NCI-H2196 (cell line): ENCODE measurements at regions not wholly inside any gene's neighbourhood (a gene's known extent, or its start where the extent isn't known, plus 50 kb on each side); places are given as distances from the start of the nearest gene placed in this dataset.

ENCODE experiments used
- DNase-seq: peaks from one replicate; lab custom pipeline; 2025; ENCODE audit not compliant: unreplicated experiment; lab: John Stamatoyannopoulos, UW

- DNase-seq, result no peak
These were observed 95.9 kb downstream of the GLUL start for GRCh38 chr1:182295697-182296096.

GRCh38 chr1:182293119-182293589 is 98.4 kb downstream of the GLUL start:
- DNase-seq, result no peak

DNA sequence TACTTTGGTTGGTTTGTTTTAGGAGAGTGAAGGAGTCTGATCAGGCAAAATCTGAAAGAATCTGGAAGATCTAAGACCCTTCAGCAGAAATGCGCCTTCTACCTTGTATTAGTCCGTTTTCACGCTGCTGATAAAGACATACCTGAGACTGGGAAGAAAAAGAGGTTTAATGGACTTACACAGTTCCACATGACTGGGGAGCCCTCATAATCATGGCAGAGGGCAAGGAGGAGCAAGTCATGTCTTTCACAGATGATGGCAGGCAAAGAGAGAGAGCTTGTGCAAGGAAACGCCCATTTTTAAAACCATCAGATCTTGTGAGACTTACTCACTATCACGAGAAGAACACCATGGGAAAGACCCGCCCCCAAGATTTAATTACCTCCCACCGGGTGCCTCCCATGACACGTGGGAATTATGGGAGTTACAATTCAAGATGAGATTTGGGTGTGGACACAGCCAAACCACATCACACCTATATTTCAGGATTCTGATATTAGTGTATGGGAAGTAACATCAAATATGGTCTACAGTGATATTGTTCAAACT is 99.3 kb downstream of the GLUL start:
- DNase-seq, result no peak

- no peak for DNase-seq
These were observed 99.9 kb downstream of the GLUL start for GRCh38 chr1:182291584-182292192.

DNA sequence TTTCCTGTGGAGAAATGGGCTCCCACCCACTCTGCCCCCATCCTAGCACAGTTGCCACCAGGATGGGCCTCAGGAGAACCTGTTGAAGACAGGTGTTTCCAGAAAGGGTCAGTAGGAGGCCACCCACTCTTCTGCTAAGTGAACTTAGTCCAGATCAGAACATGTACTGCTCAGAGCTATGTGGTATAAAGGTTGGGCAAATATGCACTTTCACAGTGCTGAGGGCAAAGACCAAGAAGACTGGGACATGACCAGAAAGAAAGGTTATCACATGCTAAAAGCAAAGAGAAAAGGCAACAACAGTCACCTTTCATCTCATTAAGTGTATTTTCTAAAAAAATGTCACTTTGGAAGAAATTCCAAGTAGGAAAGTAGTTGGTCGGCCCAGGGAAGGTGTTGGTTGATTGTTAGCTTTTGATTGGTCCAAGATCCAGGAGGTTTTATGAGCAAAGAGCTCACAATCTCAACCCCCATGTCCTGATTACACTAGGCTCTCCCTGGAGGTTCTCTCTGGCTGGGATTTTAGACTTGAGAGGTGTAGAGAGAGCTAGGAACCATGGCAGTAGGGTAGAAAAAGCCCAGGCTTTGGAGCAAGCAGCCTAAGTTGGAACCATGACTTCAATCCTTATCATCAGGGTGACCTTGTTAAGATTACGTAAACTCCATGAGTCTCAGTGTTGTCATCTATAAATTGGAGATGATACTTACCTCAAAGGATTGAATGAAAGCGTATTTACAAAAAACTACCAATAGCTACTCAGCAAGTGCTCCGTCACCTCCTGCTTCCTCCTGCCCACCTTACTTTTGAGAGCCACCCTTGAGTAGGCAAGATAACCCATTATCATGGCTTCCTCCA is 102.6 kb downstream of the GLUL start:
- DNase-seq, result no peak

DNA sequence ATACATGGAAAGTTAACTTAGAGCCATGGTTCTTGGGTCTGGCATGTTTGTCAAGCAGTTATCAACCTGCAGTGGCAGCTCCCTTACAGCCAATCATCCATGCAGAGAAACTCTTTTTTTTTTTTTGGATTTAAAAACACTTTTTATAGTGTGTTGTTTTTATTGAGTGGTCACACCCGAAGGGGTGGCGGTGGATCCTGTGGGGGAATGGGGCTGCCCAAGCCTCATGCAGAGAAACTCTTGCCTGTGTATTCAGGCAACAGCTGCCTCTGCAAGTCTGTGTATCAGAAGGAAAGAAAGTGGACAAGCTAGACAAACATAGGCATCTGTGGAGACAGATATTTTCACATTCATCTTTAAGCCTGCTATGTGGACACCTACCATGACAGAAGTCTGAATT is 104.8 kb downstream of the GLUL start:
- DNase-seq, result no peak

- DNase-seq, result no peak
These were observed 107.6 kb downstream of the GLUL start for GRCh38 chr1:182283746-182284544.

DNA sequence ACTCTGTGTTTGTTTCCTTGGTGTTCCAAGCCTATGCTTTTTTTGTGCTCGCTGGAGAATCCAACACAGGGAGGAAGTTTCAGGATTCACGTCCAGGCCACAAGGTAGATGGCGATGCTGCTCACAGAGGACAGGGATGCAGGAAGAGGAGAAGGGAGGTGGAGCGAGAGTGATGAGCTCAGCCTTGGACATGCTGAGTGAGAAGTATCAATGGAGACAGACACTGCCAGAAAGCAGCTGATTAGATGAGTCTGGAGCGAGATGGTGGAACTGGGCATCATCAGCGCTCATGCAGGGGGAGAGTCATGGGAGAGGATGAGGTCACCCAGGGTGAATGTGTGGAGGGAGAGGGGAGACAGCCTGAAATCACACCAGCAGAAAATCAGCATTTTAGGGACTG is 110.0 kb downstream of the GLUL start:
- DNase-seq, result no peak

- DNase-seq, result no peak
These were observed 111.1 kb downstream of the GLUL start for GRCh38 chr1:182280504-182280900.

DNA sequence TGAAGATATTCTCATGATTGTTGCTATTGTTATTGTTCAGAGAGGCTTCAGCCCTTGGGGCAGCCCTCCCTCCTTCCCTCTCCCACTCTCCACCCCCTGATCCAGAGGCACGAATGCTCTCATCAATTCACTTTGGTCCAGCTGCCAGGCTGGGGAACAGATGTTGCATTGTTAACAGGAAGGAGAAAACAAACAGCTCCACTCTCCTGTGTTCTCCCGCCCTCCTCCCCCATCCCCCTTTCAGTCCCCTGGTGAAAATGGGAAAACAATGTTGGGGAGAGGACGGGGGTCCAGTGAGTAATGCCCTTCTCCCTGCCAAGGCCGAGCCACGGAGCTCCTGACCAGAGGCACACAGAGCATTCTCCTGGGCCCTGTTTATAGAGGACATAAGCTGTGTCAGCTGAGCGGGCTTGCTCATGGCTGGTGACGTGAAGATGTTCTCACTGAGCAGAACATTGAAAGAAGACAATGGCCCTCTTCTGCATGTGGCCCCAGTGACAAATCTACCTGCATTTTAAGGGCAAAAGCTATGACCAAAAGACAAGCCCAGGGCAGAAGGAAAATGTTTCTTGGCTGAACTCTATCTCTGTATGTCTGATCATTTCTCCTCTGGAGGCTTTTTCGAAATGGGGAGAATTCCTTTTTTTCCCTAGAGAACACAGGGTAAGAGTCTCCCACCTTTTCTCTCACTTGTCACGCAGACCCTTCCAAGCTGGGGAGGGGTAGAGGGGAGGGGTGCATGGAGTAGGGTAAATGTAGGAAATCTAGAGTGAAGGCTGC is 111.7 kb downstream of the GLUL start:
- peak; percentile 53 for DNase-seq

DNA sequence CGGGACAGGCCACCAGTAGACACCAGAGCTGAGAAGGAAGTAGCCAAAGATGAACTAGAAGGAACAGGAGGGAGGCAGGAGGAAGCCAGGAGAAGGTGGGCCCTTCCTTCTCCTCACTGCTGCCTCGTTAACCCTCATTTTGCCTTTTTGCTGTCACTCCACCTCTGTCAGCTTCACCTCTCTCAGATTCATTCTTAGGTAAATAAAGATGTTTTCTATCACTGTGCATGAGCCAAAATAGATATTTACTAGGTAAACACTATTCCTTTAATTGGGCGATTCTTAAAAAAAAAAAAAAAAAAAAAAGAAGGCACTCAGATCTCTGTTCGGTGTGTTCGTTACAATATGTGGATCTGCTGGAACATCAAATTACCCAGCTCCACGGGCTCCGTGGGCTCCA is 112.3 kb downstream of the GLUL start:
- no peak for DNase-seq

DNA sequence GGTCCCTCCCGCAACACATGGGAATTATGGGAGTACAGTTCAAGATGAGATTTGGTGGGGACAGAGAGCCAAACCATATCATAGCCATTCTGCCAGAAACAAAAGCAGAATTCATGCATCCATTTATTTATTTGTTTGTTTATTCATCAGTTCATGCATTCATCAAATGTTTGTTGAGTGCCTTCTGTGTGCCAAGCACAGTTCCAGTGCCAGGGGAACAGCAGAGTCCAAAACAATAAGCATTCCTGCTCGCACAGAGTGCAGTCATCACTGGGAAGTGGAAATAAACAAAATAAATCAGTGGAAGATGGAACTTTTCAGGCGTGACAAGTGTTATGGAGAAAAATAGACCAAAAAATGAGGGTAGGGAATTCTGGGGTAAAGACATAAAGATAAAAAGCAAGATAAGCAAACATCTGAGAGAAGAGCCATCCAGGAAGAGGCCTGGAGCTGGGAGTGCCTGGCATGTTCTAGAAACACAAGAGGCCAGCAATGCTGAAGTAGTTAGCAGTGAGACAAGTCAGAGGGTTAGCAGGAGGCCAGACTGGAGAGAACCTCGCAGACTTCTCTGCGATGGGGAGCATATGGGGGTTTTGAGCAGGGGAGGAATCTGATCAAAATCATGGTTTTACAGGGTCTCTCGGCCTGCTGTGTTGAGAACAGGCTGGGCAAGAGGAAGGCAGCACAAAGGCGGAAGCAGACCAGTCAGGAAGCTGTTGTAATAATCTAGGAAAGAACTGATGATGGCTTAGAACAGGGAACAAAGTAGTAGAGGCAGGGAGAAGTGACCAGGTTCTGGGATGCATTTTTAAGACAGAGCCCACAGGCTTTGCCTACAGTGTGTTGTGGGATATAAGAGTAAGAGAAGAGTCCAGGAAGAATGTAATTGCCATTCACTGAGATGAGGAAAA is 113.2 kb downstream of the GLUL start:
- no peak for DNase-seq

GRCh38 chr1:182275271-182275670 is 116.3 kb downstream of the GLUL start:
- no peak for DNase-seq

DNA sequence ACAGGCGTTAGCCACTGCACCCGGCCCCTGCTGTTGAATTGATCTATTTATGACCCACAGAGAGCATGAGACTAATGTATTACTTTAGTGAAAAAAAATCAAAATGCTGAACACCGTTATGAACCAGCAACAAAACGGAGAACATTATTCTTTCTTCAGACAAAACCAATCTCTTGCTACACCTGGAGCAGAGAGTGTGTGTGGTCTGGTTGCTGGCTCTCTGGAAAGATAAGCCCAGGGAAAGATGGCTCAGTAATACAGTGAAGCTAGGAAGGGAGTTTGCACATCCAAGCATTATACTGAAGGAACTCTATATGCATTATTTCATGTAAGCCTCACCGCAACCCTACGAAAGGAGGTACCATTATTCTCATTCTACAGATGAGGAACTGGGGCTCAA is 117.0 kb downstream of the GLUL start:
- DNase-seq, result no peak

DNA sequence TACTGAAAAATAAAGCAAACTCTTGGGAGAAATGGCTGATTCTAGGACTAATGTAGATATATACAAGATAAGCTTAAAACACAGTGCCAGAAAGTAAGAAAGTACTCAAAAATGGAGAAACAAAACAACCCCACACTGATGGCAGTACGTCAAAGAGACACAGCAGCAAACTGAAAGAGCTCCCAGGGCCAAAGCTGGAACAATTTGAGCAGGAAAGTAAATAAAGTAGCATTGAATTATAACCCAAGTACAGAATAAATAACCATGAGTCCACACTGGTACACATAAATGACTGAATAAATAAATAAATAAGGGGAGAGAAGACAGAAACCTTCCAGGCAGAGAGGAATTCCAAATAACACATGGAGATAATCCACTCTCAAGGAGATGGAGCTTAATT is 120.9 kb downstream of the GLUL start:
- DNase-seq, result no peak

DNA sequence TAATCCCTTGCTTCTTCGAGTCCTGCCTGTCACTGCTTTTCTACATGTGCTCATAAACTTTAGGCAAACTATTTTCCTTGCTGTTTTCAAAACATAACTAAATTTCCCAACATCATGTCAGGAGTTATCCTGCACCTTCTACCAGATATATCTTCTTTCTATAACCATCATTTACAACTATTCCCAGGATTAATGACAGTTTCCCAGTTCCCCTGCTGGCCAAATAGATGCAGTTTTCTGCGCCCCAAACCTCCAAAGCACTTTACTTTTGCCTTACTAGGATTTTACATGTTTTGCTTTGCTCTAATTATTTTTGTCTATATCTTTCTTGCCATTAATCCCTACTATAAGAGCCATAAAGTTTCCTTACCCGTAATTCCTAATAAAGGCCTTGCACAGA is 122.5 kb downstream of the GLUL start:
- DNase-seq, result no peak

GRCh38 chr1:182268669-182269068 is 122.9 kb downstream of the GLUL start:
- DNase-seq, result no peak

GRCh38 chr1:182264185-182264584 is 127.4 kb downstream of the GLUL start:
- DNase-seq, result no peak

DNA sequence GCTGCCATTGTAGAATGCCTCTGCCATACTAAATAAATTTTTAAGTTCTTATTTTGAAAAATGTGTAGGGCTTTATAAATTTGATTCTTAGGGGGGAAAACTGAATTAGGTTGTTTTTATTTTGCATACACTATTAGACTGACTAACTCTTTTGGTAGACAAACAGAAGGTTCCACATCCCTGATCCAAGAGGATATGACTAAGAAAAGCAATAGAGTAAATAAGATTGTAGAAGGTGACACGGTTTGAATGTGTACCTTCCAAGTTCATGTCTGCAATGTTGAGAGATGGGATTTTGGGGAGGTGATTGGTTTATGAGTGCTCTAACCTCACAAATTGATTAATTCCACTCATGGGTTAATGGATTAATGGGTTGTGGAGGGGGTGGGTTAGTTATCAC is 127.9 kb downstream of the GLUL start:
- DNase-seq, result no peak

GRCh38 chr1:182262425-182262824 is 129.2 kb downstream of the GLUL start:
- DNase-seq, result no peak
